Stimulated activated CD8-positive, alpha-beta memory T cell treated with anti-CD3 and anti-CD28 coated beads, Interleukin-12 subunit alpha, Interleukin-12 subunit beta, amount 100 ng/mL, for 4 hours (primary cell): ENCODE measurements at regions not wholly inside any gene's neighbourhood (a gene's known extent, or its start where the extent isn't known, plus 50 kb on each side); places are given as distances from the start of the nearest gene placed in this dataset.
"Not testable (repeated sequence)": the region's sequence is repeated elsewhere in the genome, so short reads cannot be mapped to it uniquely, and the experiment has no call there.

Experiments
- DNase-seq: peaks from one replicate; pipeline ENCODE4 v3.0.0-alpha.2; 2020; ENCODE audit warnings: low read depth

DNA sequence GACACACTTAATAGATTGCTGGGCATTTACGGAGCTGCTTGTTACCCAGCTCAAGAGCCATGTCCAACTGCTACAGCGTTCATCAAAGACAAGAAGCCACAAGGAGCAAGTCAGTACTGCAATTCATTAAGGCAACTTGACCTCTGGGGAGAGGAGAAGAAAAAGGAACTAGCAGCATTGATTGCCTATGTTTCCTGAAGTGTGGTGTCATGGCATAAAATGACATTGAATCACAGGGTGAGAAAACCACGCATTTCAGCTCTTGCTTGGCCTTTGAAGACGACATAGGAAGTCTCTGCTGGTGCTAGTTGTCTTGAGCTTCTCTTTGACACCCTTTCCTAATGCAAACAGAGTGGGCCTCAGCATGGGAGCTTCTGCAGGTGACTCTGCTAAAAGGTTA lies 139.1 kb downstream of the CDH26 start:
- DNase-seq = no peak

DNA sequence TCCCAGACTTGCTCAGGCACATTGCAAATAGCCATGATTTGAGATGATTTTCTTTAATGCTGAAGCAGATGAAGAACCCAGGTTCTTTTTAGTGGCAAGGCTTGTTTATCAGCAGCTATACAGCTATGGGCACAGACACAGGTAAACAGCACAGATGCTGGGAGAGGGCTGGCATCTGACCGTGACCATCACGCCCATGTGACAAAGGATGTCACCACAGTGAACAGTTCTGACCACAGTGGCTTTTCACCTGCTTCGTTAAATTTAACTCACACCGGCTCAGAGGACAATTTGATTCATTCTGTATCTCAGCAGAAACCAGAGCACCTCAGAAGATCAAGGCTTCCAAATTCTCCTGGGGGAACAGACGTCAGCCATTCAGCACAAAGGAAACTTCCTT lies 142.6 kb downstream of the CDH26 start:
- DNase-seq = no peak

DNA sequence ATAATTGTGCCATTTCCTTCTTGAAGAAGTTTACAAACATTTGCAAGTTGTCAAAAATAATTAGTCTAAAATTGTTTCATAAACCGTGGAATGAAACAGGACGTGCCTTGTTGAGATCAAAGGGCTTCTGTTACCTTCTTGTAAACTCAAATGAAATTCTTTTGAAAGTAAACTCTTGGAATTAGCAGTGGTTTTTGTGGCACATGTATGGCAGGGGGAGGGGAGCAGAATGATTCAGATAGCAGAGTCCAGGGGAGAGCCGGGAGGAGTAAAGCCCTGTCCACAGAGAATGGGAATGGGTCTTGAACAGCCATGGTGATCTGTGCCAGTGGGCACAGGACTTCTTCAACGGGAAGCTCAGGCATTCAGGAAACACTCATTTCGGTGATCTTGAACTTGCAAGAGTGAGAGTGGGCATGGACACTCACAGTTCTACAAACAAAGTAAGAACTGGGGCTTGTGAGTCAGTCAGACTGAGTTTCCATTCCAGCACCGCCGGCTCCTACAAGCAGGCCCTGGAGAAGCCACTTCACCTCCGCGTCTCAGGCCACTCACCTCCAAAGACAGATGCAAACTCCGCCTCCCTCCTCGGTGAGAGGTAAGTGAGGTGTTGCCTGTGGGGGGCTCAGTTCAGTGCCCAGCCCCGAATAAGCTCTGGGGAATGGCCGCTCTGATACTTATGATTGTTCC lies 143.1 kb downstream of the CDH26 start:
- no peak for DNase-seq

GRCh38 chr20:60101891-60102281 lies 143.7 kb downstream of the CDH26 start:
- no peak for DNase-seq

- DNase-seq = no peak
These were observed 144.5 kb downstream of the CDH26 start for GRCh38 chr20:60102665-60103210.

DNA sequence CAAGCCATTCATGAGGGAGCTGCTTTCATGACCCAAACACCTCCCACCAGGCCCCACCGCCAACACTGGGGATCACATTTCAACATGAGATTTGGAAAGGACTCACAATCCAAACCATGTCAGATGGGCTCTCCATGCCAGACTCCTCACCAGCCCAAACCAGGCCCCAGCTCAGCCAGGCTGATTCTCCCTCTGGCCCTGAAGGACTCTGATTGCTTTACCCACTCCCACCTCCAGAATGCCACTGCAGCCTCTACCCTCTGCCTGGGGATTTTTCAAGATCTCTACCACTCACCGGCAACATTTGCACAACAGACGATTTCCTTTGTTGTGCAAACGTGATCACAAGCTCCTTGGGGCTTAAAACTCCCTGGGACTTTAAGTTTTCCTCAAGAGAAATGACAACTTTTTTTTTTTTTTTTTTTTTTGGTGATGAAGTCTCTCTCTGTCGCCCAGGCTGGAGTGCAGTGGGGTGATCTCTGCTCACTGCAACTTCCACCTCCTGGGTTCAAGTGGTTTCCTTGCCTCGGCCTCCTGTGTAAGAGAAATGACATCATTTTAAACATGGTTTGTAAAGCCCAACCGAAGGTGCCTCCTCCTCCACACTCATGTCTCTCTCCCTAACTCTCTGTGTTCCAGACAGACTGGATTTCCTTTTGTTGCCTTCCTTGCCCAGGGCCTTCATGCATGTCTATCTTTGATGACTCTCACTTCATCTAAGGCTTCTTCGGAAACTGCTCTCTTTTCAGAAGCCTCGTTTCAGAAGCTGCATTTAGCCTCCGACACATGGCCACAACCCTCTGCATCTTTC lies 147.0 kb downstream of the CDH26 start:
- DNase-seq = no peak

- not testable (repeated sequence) for DNase-seq
These were observed 148.0 kb downstream of the CDH26 start for GRCh38 chr20:60106186-60106585.

DNA sequence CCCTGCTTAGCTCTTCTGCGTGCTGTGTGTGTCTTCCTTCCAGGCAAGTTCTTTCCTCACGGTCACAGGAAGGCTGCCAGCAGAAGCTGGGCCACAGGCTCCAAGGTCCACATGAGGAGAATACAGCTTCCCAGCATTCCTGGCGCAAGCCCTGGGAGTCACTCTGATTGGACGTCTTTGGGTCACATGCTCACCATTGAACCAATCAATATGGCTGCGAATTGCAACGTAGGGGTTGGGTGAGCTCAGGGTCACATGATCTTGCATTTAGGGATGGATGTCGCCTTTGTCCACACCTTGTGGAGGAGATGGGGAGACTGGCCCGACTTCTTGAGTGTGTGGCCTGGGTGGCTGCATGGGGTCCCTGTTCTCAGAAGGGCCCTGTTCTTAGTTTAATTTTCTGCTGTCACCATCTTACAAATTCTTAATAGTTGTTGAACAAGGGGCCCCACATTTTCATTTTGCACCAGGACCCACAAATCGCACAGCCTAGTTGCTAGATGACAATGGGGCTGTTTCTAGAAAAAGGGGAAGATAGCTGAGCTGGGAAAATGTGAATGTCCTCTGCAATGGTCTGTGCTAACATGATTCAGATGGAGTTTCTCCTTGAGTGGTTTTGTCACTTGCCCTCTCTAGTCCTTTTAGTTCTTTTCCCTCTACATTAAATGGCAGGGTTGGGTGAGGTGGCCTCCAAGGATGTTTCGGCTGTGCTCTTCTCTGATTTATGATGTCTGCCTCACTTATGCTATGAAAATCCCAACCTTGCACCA lies 149.6 kb downstream of the CDH26 start:
- no peak for DNase-seq

- no peak for DNase-seq
These were observed 150.2 kb downstream of the CDH26 start for GRCh38 chr20:60108397-60108796.

DNA sequence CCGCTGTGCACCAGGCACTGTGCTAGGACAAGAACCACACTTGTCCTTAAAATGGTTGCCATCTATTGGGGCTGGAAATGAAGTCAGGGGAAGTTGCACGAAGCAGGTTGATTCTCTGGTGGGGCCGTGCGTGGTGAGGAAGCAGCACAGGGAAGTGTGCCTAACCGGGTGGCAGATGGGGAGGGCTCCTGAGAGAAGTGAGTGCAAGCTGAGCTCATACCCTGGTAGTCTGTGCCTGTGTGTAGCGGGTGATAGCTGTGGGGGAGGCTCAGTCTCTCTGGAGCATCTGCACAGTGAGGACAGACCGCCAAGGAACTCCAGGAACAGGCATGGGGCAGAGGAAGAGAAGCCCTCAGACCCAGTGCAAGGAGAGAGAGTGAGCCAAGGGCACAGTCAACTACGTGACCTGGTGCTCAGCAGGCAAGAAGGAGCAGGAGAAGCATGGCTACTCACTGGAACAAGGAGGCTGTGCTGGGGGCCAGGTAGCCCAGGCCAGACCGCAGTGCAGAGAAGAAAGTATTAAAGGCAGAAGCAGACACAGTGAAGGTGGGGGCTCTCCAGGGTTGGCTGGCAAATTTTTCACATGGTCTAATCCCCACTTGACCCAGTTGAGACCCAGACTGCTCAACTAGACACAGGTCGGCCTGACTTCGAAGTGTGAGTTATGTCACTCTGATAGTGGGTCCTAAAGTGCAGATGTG lies 155.0 kb downstream of the CDH26 start:
- no peak for DNase-seq

DNA sequence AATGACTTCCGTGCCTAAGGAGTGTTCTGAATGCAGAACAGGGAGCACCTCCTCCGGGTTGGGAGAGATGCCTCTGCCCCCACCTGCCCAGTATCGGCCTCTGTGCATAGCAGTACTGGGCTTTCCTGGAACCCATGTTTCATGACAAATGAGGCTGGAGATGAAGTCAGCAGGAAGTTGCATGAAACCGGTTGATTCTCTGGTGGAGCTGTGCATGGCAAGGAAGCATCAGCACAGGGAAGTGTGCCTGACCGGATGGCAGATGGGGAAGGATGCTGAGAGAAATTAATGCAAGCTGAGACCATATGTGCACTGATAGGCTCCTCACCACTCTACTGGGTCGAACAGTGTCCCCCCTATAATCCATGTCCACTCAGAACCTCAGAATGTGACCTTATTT lies 155.5 kb downstream of the CDH26 start:
- no peak for DNase-seq

DNA sequence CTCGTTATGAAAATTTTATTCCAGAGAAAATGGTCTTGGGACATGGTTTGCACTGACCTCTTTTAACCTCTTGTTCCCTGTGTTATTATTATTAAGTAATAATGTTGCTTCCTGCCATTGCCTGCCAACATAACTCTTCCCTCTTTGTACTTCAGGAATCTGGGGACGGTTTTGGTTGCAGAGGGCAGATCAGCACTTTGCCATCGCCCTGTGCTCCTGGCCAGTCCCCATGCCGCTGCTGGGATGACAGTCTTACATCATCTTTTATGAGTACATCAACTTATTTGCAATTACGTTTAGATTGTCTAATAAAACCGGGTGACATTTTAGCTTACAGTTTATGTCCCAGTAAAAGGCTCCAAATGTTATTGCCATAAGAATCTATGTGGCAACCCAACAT lies 157.2 kb downstream of the CDH26 start:
- DNase-seq = no peak

GRCh38 chr20:60116128-60116909 lies 158.1 kb downstream of the CDH26 start:
- no peak for DNase-seq

DNA sequence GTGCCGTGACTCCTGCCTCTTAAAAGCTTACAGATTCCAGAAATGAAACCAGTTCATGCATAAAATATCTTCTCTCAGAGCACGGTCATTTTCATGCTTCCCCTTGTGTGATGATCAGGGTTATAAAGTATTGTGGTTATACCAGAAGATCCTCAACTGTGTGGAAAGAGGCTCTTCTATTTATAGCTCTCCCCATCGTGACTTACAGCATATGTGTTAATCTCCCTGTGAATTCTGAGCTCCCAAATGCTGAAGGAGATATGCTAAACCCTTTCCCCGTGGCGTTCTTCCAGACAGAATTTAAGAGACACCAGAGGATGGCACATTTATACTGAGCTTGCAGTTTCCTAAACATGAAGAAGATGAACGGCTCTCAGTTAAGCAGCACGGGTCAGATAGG lies 158.8 kb downstream of the CDH26 start:
- DNase-seq = no peak

GRCh38 chr20:60121903-60122302 lies 163.7 kb downstream of the CDH26 start:
- no peak for DNase-seq

DNA sequence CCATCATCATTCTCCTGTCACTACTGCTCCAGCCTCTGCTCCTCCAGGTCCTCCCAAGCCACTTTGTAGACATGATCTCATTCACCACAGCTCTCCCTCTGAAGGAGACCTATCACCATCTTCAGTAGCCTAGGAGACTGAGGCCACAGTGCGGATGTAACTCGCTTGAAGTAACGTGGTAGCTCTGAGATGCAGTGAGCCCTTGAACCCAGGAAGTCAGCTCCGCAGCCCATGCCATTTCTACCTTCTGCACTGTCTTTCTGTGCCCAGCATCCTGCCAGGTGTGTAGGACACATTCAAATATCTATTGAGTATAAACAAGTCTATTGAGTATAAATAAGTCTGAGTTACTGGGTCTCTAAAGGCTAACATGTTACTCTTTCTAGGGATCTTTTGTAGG lies 164.4 kb downstream of the CDH26 start:
- DNase-seq = no peak

GRCh38 chr20:60123096-60123495 lies 164.9 kb downstream of the CDH26 start:
- no peak for DNase-seq

GRCh38 chr20:60123652-60124051 lies 165.4 kb downstream of the CDH26 start:
- no peak for DNase-seq

DNA sequence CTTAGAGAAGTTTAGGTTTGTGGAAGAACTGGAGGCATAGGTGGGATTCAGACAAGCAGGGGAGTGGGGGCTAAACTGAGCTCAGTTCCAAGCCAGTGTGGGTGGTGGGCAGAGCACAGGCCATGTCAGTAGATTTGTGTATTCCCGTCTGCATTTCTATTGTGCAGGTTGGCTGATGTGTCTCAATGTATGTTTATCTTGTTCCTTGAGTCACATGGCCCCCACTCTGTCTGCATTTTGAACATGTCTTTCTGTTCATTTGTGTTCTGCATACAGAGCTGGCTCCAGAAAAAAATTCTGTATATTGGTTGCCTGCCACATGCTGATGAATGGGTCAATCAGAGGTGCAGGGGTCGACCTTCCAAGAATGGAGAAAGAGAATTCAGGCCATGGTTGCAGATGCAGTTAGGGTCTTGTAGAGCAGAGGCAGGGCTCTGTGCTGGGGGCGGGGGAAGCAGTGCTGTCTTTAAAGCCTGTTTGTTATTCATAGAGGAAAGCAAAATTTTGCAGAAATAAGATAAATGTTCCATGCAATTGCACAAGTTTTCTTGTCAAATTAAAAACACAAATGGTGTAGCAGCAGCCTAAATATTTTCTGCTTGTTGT lies 166.7 kb downstream of the CDH26 start:
- DNase-seq = no peak

GRCh38 chr20:60125513-60125912 lies 167.3 kb downstream of the CDH26 start:
- no peak for DNase-seq

GRCh38 chr20:60126975-60127374 lies 168.8 kb downstream of the CDH26 start:
- no peak for DNase-seq
